GM03348 (cell line): ENCODE measurements at regions not wholly inside any gene's neighbourhood (a gene's known extent, or its start where the extent isn't known, plus 50 kb on each side); places are given as distances from the start of the nearest gene placed in this dataset.
A peak's percentile ranks its signal among the peaks of the same experiment; 100 is the strongest.

Experiments
- DNase-seq: peaks from one replicate; pipeline ENCODE4 v3.0.0; 2012; ENCODE audit warnings: low spot score

- DNase-seq: no peak
Observed at GRCh38 chr1:175826705-175827104, 83.3 kb upstream of the TNR start.

- no peak for DNase-seq
Observed at GRCh38 chr1:175824079-175824478, 80.7 kb upstream of the TNR start.

- peak; percentile 14 for DNase-seq
Observed at GRCh38 chr1:175823406-175823805, 80.0 kb upstream of the TNR start.

- peak; percentile 68 for DNase-seq
Observed at GRCh38 chr1:175822580-175822979, 79.2 kb upstream of the TNR start.

- DNase-seq: no peak
Observed at GRCh38 chr1:175820456-175821025, 77.1 kb upstream of the TNR start.

- DNase-seq: no peak
Observed at GRCh38 chr1:175818929-175819328, 75.5 kb upstream of the TNR start.

- no peak for DNase-seq
Observed at GRCh38 chr1:175817445-175817844, 74.0 kb upstream of the TNR start.

GRCh38 chr1:175814885-175815284, 71.5 kb upstream of the TNR start:
- no peak for DNase-seq

GRCh38 chr1:175812936-175813335, 69.5 kb upstream of the TNR start:
- no peak for DNase-seq

- no peak for DNase-seq
Observed at GRCh38 chr1:175810305-175810704, 66.9 kb upstream of the TNR start.

GRCh38 chr1:175808999-175809398, 65.6 kb upstream of the TNR start:
- no peak for DNase-seq

GRCh38 chr1:175808573-175808972, 65.2 kb upstream of the TNR start:
- DNase-seq: no peak

- DNase-seq: peak; percentile 18
Observed at GRCh38 chr1:175804561-175804960, 61.2 kb upstream of the TNR start.

GRCh38 chr1:175803413-175803812, 60.0 kb upstream of the TNR start:
- no peak for DNase-seq

- no peak for DNase-seq
Observed at GRCh38 chr1:175802407-175803123, 59.2 kb upstream of the TNR start.

GRCh38 chr1:175801979-175802378, 58.6 kb upstream of the TNR start:
- no peak for DNase-seq

- no peak for DNase-seq
Observed at GRCh38 chr1:175797576-175797975, 54.2 kb upstream of the TNR start.

GRCh38 chr1:175794586-175794985, 51.2 kb upstream of the TNR start:
- DNase-seq: no peak

GRCh38 chr1:175793617-175794016, 50.2 kb upstream of the TNR start:
- DNase-seq: no peak
